SKM-1 (cell line): ENCODE measurements at regions not wholly inside any gene's neighbourhood (a gene's known extent, or its start where the extent isn't known, plus 50 kb on each side); places are given as distances from the start of the nearest gene placed in this dataset.

Experiments used
- DNase-seq: peaks from one replicate; lab custom pipeline; 2025; ENCODE audit not compliant: unreplicated experiment; lab: John Stamatoyannopoulos, UW

GRCh38 chr5:167652690-167653089 is 638.8 kb upstream of the WWC1 start:
- DNase-seq: no peak

- no peak for DNase-seq
These were observed 637.8 kb upstream of the WWC1 start for GRCh38 chr5:167653645-167654106.

GRCh38 chr5:167657016-167657415 is 634.4 kb upstream of the WWC1 start:
- no peak for DNase-seq

GRCh38 chr5:167658889-167659288 is 632.6 kb upstream of the WWC1 start:
- no peak for DNase-seq

- no peak for DNase-seq
These were observed 629.8 kb upstream of the WWC1 start for GRCh38 chr5:167661605-167662004.

GRCh38 chr5:167664222-167664804 is 627.1 kb upstream of the WWC1 start:
- no peak for DNase-seq

- DNase-seq: no peak
These were observed 625.5 kb upstream of the WWC1 start for GRCh38 chr5:167665841-167666375.

GRCh38 chr5:167671176-167671575 is 620.3 kb upstream of the WWC1 start:
- DNase-seq: no peak

- no peak for DNase-seq
These were observed 617.5 kb upstream of the WWC1 start for GRCh38 chr5:167673942-167674341.

- DNase-seq: no peak
These were observed 613.0 kb upstream of the WWC1 start for GRCh38 chr5:167678481-167678880.

- DNase-seq: no peak
These were observed 607.2 kb upstream of the WWC1 start for GRCh38 chr5:167684251-167684650.

- no peak for DNase-seq
These were observed 602.9 kb upstream of the WWC1 start for GRCh38 chr5:167688341-167689130.

- DNase-seq: no peak
These were observed 596.9 kb upstream of the WWC1 start for GRCh38 chr5:167694325-167695147.

GRCh38 chr5:167696558-167697314 is 594.7 kb upstream of the WWC1 start:
- no peak for DNase-seq

GRCh38 chr5:167699432-167699831 is 592.0 kb upstream of the WWC1 start:
- no peak for DNase-seq

- DNase-seq: no peak
These were observed 590.4 kb upstream of the WWC1 start for GRCh38 chr5:167701051-167701450.

GRCh38 chr5:167702014-167702413 is 589.4 kb upstream of the WWC1 start:
- DNase-seq: no peak

- DNase-seq: no peak
These were observed 583.0 kb upstream of the WWC1 start for GRCh38 chr5:167708449-167708848.

- DNase-seq: no peak
These were observed 581.8 kb upstream of the WWC1 start for GRCh38 chr5:167709625-167710024.

GRCh38 chr5:167710444-167711073 is 580.9 kb upstream of the WWC1 start:
- no peak for DNase-seq
